ENCODE measurements at regions not wholly inside any gene's neighbourhood (a gene's known extent, or its start where the extent isn't known, plus 50 kb on each side); places are given as distances from the start of the nearest gene placed in this dataset.

DNA sequence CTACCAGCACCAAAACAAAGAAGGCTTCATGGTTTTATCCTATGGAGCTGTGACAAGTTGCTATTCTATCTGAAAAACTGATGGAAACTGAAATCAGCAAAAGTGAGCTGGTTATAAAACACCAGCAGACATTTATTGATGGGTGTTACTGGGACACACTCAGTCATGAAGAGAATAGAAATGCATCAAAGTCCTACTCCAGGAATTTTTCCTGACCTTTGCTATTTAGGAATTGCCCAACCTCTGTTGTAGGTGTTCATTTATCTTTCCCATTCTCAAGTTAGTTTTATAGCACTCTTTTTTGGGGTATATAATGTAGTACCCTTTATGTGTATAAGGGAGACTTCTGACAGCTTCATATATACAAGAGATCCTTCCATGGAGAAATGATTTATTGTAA lies 533.2 kb downstream of the REEP3 start:
- H3K36me3 ChIP-seq, result no peaks in the 10 kb centered on the region
- H3K27me3 ChIP-seq, result no peaks in the 10 kb centered on the region
- TF ChIP-seq POLR2AphosphoS5 (IDR thresholded peaks at IDR 0.05), result no peak
- TF ChIP-seq EP300 (IDR thresholded peaks at IDR 0.05), result no peak
- no peak for TF ChIP-seq POLR2A (IDR thresholded peaks at IDR 0.05)
- TF ChIP-seq, protein P1, sequence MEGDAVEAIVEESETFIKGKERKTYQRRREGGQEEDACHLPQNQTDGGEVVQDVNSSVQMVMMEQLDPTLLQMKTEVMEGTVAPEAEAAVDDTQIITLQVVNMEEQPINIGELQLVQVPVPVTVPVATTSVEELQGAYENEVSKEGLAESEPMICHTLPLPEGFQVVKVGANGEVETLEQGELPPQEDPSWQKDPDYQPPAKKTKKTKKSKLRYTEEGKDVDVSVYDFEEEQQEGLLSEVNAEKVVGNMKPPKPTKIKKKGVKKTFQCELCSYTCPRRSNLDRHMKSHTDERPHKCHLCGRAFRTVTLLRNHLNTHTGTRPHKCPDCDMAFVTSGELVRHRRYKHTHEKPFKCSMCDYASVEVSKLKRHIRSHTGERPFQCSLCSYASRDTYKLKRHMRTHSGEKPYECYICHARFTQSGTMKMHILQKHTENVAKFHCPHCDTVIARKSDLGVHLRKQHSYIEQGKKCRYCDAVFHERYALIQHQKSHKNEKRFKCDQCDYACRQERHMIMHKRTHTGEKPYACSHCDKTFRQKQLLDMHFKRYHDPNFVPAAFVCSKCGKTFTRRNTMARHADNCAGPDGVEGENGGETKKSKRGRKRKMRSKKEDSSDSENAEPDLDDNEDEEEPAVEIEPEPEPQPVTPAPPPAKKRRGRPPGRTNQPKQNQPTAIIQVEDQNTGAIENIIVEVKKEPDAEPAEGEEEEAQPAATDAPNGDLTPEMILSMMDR (IDR thresholded peaks at IDR 0.05), result no peak
- H3K27ac ChIP-seq, result no peak overlapping the region
- no peak for DNase-seq (ENCODE audit: low spot score in 2 of 2)
- H3K9me3 ChIP-seq, result no peaks in the 10 kb centered on the region
- no peak overlapping the region for H3K4me3 ChIP-seq
- H3K4me1 ChIP-seq, result no peaks in the 10 kb centered on the region

DNA sequence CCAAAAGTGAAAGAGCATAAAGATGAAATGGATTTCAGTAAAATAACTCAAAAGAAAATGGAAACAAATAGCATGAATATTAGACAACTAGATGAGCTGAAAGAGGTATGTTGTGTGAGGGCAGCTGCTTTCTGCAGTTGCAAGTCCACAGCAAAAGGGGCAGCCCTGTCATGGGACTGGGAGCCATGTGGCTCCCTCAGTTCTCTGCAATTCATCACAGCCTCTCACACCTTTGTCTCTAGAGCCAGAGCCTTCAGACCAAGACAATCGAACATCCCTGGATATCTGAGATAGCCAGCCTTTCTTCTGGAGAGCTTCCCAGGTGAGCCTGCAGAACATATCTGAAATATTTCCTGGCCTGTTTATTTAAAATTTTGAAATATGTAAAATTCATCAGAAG lies 538.7 kb downstream of the REEP3 start:
- WGBS, result 71% methylated on average over 1 of the region's 1 CpG

DNA sequence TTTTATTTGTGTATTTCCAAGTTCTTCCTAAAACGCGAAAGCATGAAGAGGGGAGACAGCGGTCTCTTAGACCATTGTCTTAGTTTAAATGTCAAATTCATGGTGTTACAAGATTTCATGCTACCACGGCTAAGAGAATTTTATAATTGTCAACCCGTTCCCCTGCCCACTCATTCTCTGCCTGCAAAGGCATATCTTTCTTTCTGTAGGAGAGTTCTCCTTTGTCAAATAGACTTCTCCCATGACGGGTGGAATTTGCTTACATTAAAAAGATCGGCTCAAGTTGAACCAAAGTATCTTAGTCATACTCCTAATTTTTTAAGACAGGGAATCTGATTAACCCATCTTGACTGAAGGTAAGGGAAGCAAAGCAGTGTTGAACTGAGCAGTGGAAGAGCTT lies 539.2 kb downstream of the REEP3 start:
- no peak for TF ChIP-seq POLR2AphosphoS5 (IDR thresholded peaks at IDR 0.05)
- no peak for TF ChIP-seq EP300 (IDR thresholded peaks at IDR 0.05)
- TF ChIP-seq, protein P1 (IDR thresholded peaks at IDR 0.05), result no peak
- TF ChIP-seq POLR2A (IDR thresholded peaks at IDR 0.05), result no peak
- Histone ChIP-seq H3K27ac (no peak overlapping the region), H3K27me3 (no peaks in the 10 kb centered on the region), H3K4me3 (no peak overlapping the region), H3K36me3 (no peaks in the 10 kb centered on the region), H3K9me3 (no peaks in the 10 kb centered on the region), H3K4me1 (no peaks in the 10 kb centered on the region)
- WGBS, result 93% methylated on average over 7 of the region's 7 CpGs
- no peak for DNase-seq (ENCODE audit: low spot score in 2 of 2)

More for the DNA sequence above, 538.7 kb downstream of the REEP3 start:
- H3K4me3 ChIP-seq, result no peak overlapping the region
- no peaks in the 10 kb centered on the region for H3K4me1 ChIP-seq
- no peaks in the 10 kb centered on the region for H3K9me3 ChIP-seq
- H3K36me3 ChIP-seq, result no peaks in the 10 kb centered on the region
- DNase-seq (ENCODE audit: low spot score in 2 of 2), result no peak
- no peak overlapping the region for H3K27ac ChIP-seq
- H3K27me3 ChIP-seq, result no peaks in the 10 kb centered on the region
- TF ChIP-seq, protein P1 (IDR thresholded peaks at IDR 0.05), result no peak
- TF ChIP-seq POLR2A (IDR thresholded peaks at IDR 0.05) (no peak), POLR2AphosphoS5 (IDR thresholded peaks at IDR 0.05) (no peak), EP300 (IDR thresholded peaks at IDR 0.05) (no peak)

DNA sequence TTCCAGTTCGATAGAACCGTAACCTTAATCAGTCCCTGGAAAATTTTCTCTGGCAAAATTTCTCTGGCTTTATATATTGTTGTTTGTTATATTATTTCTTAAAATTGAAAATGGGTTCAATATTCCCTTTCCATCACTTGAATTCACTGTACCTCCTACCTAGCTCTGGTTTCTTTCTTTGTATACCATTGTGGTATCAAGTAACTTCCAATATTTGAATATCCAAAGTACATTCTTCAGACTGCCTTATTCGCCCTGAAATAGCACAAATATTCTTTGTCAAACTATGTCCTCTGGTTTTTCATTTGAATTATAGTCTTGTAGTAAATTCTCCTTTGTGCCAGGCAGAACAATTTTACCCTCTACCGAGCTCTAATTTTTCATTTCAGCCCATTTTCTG lies 541.6 kb downstream of the REEP3 start:
- Histone ChIP-seq H3K27me3 (no peaks in the 10 kb centered on the region), H3K9me3 (no peaks in the 10 kb centered on the region), H3K27ac (no peak overlapping the region), H3K4me3 (no peak overlapping the region), H3K36me3 (no peaks in the 10 kb centered on the region), H3K4me1 (peaks cover 3% of the 10 kb centered on the region)
- no peak for TF ChIP-seq POLR2AphosphoS5 (IDR thresholded peaks at IDR 0.05)
- TF ChIP-seq, protein P1 (IDR thresholded peaks at IDR 0.05), result no peak
- no peak for TF ChIP-seq EP300 (IDR thresholded peaks at IDR 0.05)
- no peak for TF ChIP-seq POLR2A (IDR thresholded peaks at IDR 0.05)
- no peak for DNase-seq (ENCODE audit: low spot score in 2 of 2)
- 56% methylated on average over 4 of the region's 4 CpGs for WGBS

DNA sequence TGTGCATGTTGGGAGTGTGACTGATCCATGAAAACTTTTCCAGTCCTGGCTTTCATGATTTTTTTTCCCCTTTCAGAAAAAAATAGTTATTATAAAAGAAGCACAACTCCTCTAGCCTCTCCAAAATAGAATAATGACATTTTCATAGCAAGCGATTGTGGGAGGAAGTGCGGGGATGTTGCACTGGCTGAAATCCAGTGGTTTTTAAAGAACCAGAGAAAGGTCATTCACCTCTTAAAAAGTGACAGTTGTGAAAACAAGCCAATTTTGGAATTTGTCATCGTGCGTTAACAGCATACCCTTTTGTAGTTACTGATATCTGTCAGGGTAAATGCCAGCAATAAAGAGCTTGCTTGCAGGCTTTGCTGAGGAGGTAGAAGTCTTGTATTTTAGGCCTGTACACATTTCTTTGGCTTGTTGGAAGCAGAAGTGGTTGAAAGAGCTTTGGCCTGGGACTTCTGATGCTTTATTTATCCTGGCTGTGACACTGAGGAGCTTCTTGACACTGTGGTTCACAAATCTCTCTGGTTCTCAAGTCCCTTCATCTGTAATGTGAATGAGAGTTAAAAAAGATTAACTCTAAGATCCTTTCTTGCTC lies 545.9 kb downstream of the REEP3 start:
- no peaks in the 10 kb centered on the region for H3K36me3 ChIP-seq
- no peak overlapping the region for H3K27ac ChIP-seq
- no peaks in the 10 kb centered on the region for H3K27me3 ChIP-seq
- DNase-seq (ENCODE audit: low spot score in 2 of 2), result no peak
- H3K4me3 ChIP-seq, result no peak overlapping the region
- peaks cover 3% of the 10 kb centered on the region for H3K4me1 ChIP-seq
- H3K9me3 ChIP-seq, result no peaks in the 10 kb centered on the region
- TF ChIP-seq, protein P1 (IDR thresholded peaks at IDR 0.05), result no peak
- TF ChIP-seq EP300 (IDR thresholded peaks at IDR 0.05) (no peak), POLR2AphosphoS5 (IDR thresholded peaks at IDR 0.05) (no peak), POLR2A (IDR thresholded peaks at IDR 0.05) (no peak)
- 45% methylated on average over 4 of the region's 4 CpGs for WGBS
